Neutrophil (primary cell): ENCODE measurements at regions not wholly inside any gene's neighbourhood (a gene's known extent, or its start where the extent isn't known, plus 50 kb on each side); places are given as distances from the start of the nearest gene placed in this dataset.

ENCODE experiments used
- H3K27ac ChIP-seq: fragments of 200-600 bp; sonication (generic); 2 replicates; pipeline ENCODE4 v1.5.1; 2016; ENCODE audit warnings: mild to moderate bottlenecking, moderate library complexity
- H3K27me3 ChIP-seq: fragments of 200-600 bp; sonication (generic); 2 replicates; pipeline ENCODE4 v1.6.0; 2016; ENCODE audit warnings: mild to moderate bottlenecking
- H3K36me3 ChIP-seq: fragments of 200-600 bp; sonication (generic); 2 replicates; pipeline ENCODE4 v1.5.1; 2017
- H3K4me1 ChIP-seq, 2 experiments: fragments of 200-600 bp in 1 of 2; sonication (generic) in 1 of 2; 1 replicate in 1 of 2; 2 replicates in 1 of 2; pipeline versions ENCODE4 v1.5.1 to v1.6.1; 2013 to 2016; ENCODE audit warnings: low read depth in 1 of 2, low read length in 1 of 2, mild to moderate bottlenecking in 1 of 2, moderate library complexity in 1 of 2; ENCODE audit not compliant: control insufficient read depth in 1 of 2, insufficient read depth in 1 of 2
- H3K4me3 ChIP-seq, 2 experiments: fragments of 200-600 bp in 1 of 2; sonication (generic) in 1 of 2; 1 replicate in 1 of 2; 2 replicates in 1 of 2; pipeline ENCODE4 v1.5.1; 2013 to 2016; ENCODE audit warnings: low read depth in 1 of 2, low read length in 1 of 2, mild to moderate bottlenecking in 1 of 2, moderate library complexity in 1 of 2
- H3K9me3 ChIP-seq: fragments of 200-600 bp; sonication (generic); 2 replicates; pipeline ENCODE4 v1.5.1; 2016
- CTCF ChIP-seq: fragments of 200-600 bp; sonication (generic); IDR thresholded peaks from 2 replicates; pipeline ENCODE4 v1.5.1; 2016; ENCODE audit warnings: antibody characterized with exemption

GRCh38 chr7:131649003-131649541 lies 92.6 kb upstream of the PODXL start:
- no peaks in the 10 kb centered on the region for H3K9me3 ChIP-seq
- H3K27ac ChIP-seq = no peak overlapping the region
- no peaks in the 10 kb centered on the region for H3K36me3 ChIP-seq
- no peak overlapping the region for H3K4me3 ChIP-seq
- no peaks in the 10 kb centered on the region for H3K4me1 ChIP-seq
- peaks cover 4% of the 10 kb centered on the region for H3K27me3 ChIP-seq
- TF ChIP-seq CTCF = no peak

GRCh38 chr7:131648491-131648890 lies 92.1 kb upstream of the PODXL start:
- Histone ChIP-seq H3K27ac (no peak overlapping the region), H3K4me3 (no peak overlapping the region), H3K36me3 (no peaks in the 10 kb centered on the region), H3K4me1 (no peaks in the 10 kb centered on the region), H3K9me3 (no peaks in the 10 kb centered on the region), H3K27me3 (peaks cover 4% of the 10 kb centered on the region)
- no peak for TF ChIP-seq CTCF

GRCh38 chr7:131646203-131646602 lies 89.8 kb upstream of the PODXL start:
- Histone ChIP-seq H3K27ac (no peak overlapping the region), H3K4me3 (no peak overlapping the region), H3K9me3 (no peaks in the 10 kb centered on the region), H3K36me3 (no peaks in the 10 kb centered on the region), H3K27me3 (peaks cover 4% of the 10 kb centered on the region), H3K4me1 (no peaks in the 10 kb centered on the region)
- no peak for TF ChIP-seq CTCF

- H3K4me3 ChIP-seq = no peak overlapping the region
- no peaks in the 10 kb centered on the region for H3K36me3 ChIP-seq
- no peak overlapping the region for H3K27ac ChIP-seq
- no peak for TF ChIP-seq CTCF
- no peaks in the 10 kb centered on the region for H3K27me3 ChIP-seq
- no peaks in the 10 kb centered on the region for H3K9me3 ChIP-seq
- no peaks in the 10 kb centered on the region for H3K4me1 ChIP-seq
Measured at GRCh38 chr7:131642429-131642828, 86.0 kb upstream of the PODXL start.

- H3K4me3 ChIP-seq = no peak overlapping the region
- no peaks in the 10 kb centered on the region for H3K9me3 ChIP-seq
- no peaks in the 10 kb centered on the region for H3K4me1 ChIP-seq
- no peak overlapping the region for H3K27ac ChIP-seq
- H3K27me3 ChIP-seq = no peaks in the 10 kb centered on the region
- TF ChIP-seq CTCF = no peak
- no peaks in the 10 kb centered on the region for H3K36me3 ChIP-seq
Measured at GRCh38 chr7:131640686-131641085, 84.3 kb upstream of the PODXL start.
